Cardiac fibroblast (primary cell): ENCODE measurements at regions not wholly inside any gene's neighbourhood (a gene's known extent, or its start where the extent isn't known, plus 50 kb on each side); places are given as distances from the start of the nearest gene placed in this dataset.

ENCODE experiments used
- DNase-seq, 2 donors: peaks; one replicate each; pipeline versions ENCODE4 v3.0.0 to v3.0.0-alpha.2; 2010; ENCODE audit warnings: low read depth in 2 of 2
- H3K4me3 ChIP-seq, 2 donors: replicated peaks in 1 of 2; 1 replicate in 1 of 2; 2 replicates in 1 of 2; pipeline ENCODE4 v1.5.1; 2011; ENCODE audit warnings: low read depth in 2 of 2, low read length in 2 of 2, mild to moderate bottlenecking in 2 of 2, moderate library complexity in 1 of 2
- CTCF ChIP-seq: IDR thresholded peaks from one replicate; pipeline ENCODE4 v1.5.1; 2011; ENCODE audit warnings: low read depth, mild to moderate bottlenecking, low read length, inconsistent platforms

- peak; percentile 100 for TF ChIP-seq CTCF
- DNase-seq = peak; percentile 93
- no peak overlapping the region for H3K4me3 ChIP-seq
Observed at GRCh38 chr7:94289071-94289470, 105.6 kb upstream of the COL1A2 start.

GRCh38 chr7:94294471-94295131 lies 100.1 kb upstream of the COL1A2 start:
- DNase-seq = no peak
- H3K4me3 ChIP-seq = no peak overlapping the region
- TF ChIP-seq CTCF = no peak

- peak overlapping the region in 1 of 2 donors; percentile 37 for H3K4me3 ChIP-seq
- peak; percentile 68 for TF ChIP-seq CTCF
Observed at GRCh38 chr7:94295850-94296249, 98.8 kb upstream of the COL1A2 start.

GRCh38 chr7:94296881-94297280 lies 97.8 kb upstream of the COL1A2 start:
- no peak for TF ChIP-seq CTCF
- peak overlapping the region in 1 of 2 donors; percentile 37 for H3K4me3 ChIP-seq
- DNase-seq = peak in 1 of 2 donors; percentile 50

More at GRCh38 chr7:94295850-94296249, 98.8 kb upstream of the COL1A2 start:
- DNase-seq = peak; percentile 92 to 93

- H3K4me3 ChIP-seq = peak overlapping the region in 1 of 2 donors; percentile 37
- DNase-seq = peak; percentile 94 to 99
- no peak for TF ChIP-seq CTCF
Observed at GRCh38 chr7:94297397-94297838, 97.3 kb upstream of the COL1A2 start.

- no peak for TF ChIP-seq CTCF
- peak; percentile 58 to 86 for DNase-seq
- no peak overlapping the region for H3K4me3 ChIP-seq
Observed at GRCh38 chr7:94298943-94299342, 95.8 kb upstream of the COL1A2 start.
